Astrocyte (in vitro differentiated cells and primary cell): ENCODE measurements at regions not wholly inside any gene's neighbourhood (a gene's known extent, or its start where the extent isn't known, plus 50 kb on each side); places are given as distances from the start of the nearest gene placed in this dataset.

Experiments used
- DNase-seq: peaks from one replicate; pipeline ENCODE4 v3.0.0-alpha.2; 2010; ENCODE audit warnings: low read depth
- FAIRE-seq: peaks from 2 replicates; lab custom pipeline; 2011; peaks lifted over from hg19 to GRCh38; lab: Jason Lieb, UNC
- H2AFZ ChIP-seq: 2 replicates; pipeline ENCODE4 v1.6.0; 2012; ENCODE audit warnings: low read depth, low read length, inconsistent platforms
- H3K27ac ChIP-seq: 2 replicates; pipeline ENCODE4 v1.5.1; 2011; ENCODE audit warnings: low read depth, low read length, inconsistent platforms
- H3K27me3 ChIP-seq: 2 replicates; pipeline ENCODE4 v1.6.0; 2011; ENCODE audit warnings: low read length, inconsistent platforms; ENCODE audit not compliant: insufficient read depth
- H3K36me3 ChIP-seq: 2 replicates; pipeline ENCODE4 v1.5.1; 2011; ENCODE audit warnings: low read length, inconsistent platforms; ENCODE audit not compliant: insufficient read depth
- H3K4me1 ChIP-seq: 2 replicates; pipeline ENCODE4 v1.5.1; 2011; ENCODE audit warnings: low read length, inconsistent platforms; ENCODE audit not compliant: insufficient read depth
- H3K4me2 ChIP-seq: 2 replicates; pipeline ENCODE4 v1.6.0; 2012; ENCODE audit warnings: low read length, inconsistent platforms
- H3K4me3 ChIP-seq: 2 replicates; pipeline ENCODE4 v1.5.1; 2011; ENCODE audit warnings: low read depth, mild to moderate bottlenecking, low read length, inconsistent platforms; ENCODE audit not compliant: insufficient read depth
- H3K79me2 ChIP-seq: 2 replicates; pipeline ENCODE4 v1.6.0; 2012; ENCODE audit warnings: mild to moderate bottlenecking, low read length, inconsistent platforms; ENCODE audit not compliant: insufficient read depth
- H3K9ac ChIP-seq: 2 replicates; pipeline ENCODE4 v1.6.0; 2012; ENCODE audit warnings: mild to moderate bottlenecking, low read length, inconsistent platforms
- H3K9me3 ChIP-seq: 2 replicates; pipeline ENCODE4 v1.5.1; 2012; ENCODE audit warnings: low read depth, mild to moderate bottlenecking, low read length, inconsistent platforms; ENCODE audit not compliant: insufficient read depth
- H4K20me1 ChIP-seq: 2 replicates; pipeline ENCODE4 v1.6.0; 2012; ENCODE audit warnings: low read length, inconsistent platforms; ENCODE audit not compliant: insufficient read depth
- H3K27ac Mint-ChIP-seq: one replicate; pipeline ENCODE4 v1.8.0; 2021; ENCODE audit warnings: mild to moderate bottlenecking, mixed read lengths; ENCODE audit not compliant: unreplicated experiment
- H3K27me3 Mint-ChIP-seq: one replicate; pipeline ENCODE4 v1.8.0; 2021; ENCODE audit warnings: low read depth, mixed read lengths; ENCODE audit not compliant: unreplicated experiment
- H3K36me3 Mint-ChIP-seq: one replicate; pipeline ENCODE4 v1.8.0; 2021; ENCODE audit warnings: low read depth, mixed read lengths; ENCODE audit not compliant: unreplicated experiment
- H3K4me1 Mint-ChIP-seq: one replicate; pipeline ENCODE4 v1.8.0; 2021; ENCODE audit warnings: low read depth, mixed read lengths; ENCODE audit not compliant: unreplicated experiment
- H3K4me3 Mint-ChIP-seq: one replicate; pipeline ENCODE4 v1.8.0; 2021; ENCODE audit warnings: mild to moderate bottlenecking, moderate library complexity, mixed read lengths; ENCODE audit not compliant: unreplicated experiment
- H3K9me3 Mint-ChIP-seq: one replicate; pipeline ENCODE4 v1.8.0; 2021; ENCODE audit warnings: mild to moderate bottlenecking, mixed read lengths; ENCODE audit not compliant: unreplicated experiment
- EZH2 ChIP-seq: IDR thresholded peaks from 2 replicates; pipeline ENCODE4 v1.6.1; 2012; ENCODE audit warnings: mild to moderate bottlenecking, low read length, inconsistent platforms; ENCODE audit not compliant: insufficient read depth
- TF ChIP-seq, protein P1 (sequence below): IDR thresholded peaks from 2 replicates; pipeline ENCODE4 v1.5.1; 2011; ENCODE audit warnings: low read depth, mild to moderate bottlenecking, inconsistent platforms, low read length, moderate library complexity; ENCODE audit not compliant: insufficient read depth

GRCh38 chr2:8342407-8342806 lies 339.4 kb upstream of the ID2 start:
- H3K4me2 ChIP-seq, result no peak overlapping the region
- H3K27ac ChIP-seq, result no peak overlapping the region
- H2AFZ ChIP-seq, result no peak overlapping the region
- no peaks in the 10 kb centered on the region for H3K27me3 ChIP-seq
- Mint-ChIP-seq H3K4me1 (no peaks in the 10 kb centered on the region), H3K27ac (no peak overlapping the region), H3K4me3 (no peak overlapping the region), H3K36me3 (no peaks in the 10 kb centered on the region), H3K27me3 (peaks cover 11% of the 10 kb centered on the region), H3K9me3 (no peaks in the 10 kb centered on the region)
- FAIRE-seq (no peak), DNase-seq (no peak)
- TF ChIP-seq EZH2, result no peak
- TF ChIP-seq, protein P1, sequence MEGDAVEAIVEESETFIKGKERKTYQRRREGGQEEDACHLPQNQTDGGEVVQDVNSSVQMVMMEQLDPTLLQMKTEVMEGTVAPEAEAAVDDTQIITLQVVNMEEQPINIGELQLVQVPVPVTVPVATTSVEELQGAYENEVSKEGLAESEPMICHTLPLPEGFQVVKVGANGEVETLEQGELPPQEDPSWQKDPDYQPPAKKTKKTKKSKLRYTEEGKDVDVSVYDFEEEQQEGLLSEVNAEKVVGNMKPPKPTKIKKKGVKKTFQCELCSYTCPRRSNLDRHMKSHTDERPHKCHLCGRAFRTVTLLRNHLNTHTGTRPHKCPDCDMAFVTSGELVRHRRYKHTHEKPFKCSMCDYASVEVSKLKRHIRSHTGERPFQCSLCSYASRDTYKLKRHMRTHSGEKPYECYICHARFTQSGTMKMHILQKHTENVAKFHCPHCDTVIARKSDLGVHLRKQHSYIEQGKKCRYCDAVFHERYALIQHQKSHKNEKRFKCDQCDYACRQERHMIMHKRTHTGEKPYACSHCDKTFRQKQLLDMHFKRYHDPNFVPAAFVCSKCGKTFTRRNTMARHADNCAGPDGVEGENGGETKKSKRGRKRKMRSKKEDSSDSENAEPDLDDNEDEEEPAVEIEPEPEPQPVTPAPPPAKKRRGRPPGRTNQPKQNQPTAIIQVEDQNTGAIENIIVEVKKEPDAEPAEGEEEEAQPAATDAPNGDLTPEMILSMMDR, result no peak
- no peaks in the 10 kb centered on the region for H3K9me3 ChIP-seq
- H3K4me1 ChIP-seq, result no peaks in the 10 kb centered on the region
- no peaks in the 10 kb centered on the region for H3K79me2 ChIP-seq
- H3K4me3 ChIP-seq, result no peak overlapping the region
- H3K9ac ChIP-seq, result no peak overlapping the region
- H3K36me3 ChIP-seq, result no peaks in the 10 kb centered on the region
- H4K20me1 ChIP-seq, result no peaks in the 10 kb centered on the region

DNA sequence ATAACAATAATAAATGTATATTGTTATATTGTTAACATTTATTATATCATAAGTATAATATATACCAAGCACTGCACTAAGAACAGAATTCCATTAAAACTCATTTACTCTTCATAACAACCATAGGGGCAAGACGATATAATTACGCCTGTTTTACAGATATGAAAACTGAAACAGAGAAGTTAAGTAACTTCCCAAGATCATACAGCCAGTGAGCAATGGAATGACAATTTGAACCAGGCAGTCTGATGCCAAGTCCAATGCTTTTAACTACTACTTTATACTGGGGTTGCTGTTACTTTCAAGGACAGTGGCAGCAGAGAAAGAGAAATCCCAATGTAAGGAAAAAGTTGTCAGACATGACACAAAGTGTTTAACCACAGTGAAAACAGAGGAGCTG lies 338.8 kb upstream of the ID2 start:
- no peak overlapping the region for H3K27ac Mint-ChIP-seq
- Histone ChIP-seq H3K4me2 (no peak overlapping the region), H3K4me3 (no peak overlapping the region), H2AFZ (no peak overlapping the region), H4K20me1 (no peaks in the 10 kb centered on the region), H3K9ac (no peak overlapping the region), H3K4me1 (no peaks in the 10 kb centered on the region), H3K79me2 (no peaks in the 10 kb centered on the region), H3K36me3 (no peaks in the 10 kb centered on the region), H3K27me3 (no peaks in the 10 kb centered on the region), H3K27ac (no peak overlapping the region), H3K9me3 (no peaks in the 10 kb centered on the region)
- no peak for TF ChIP-seq EZH2
- TF ChIP-seq, protein P1, result no peak
- H3K9me3 Mint-ChIP-seq, result no peaks in the 10 kb centered on the region
- DNase-seq (no peak), FAIRE-seq (no peak)
- no peaks in the 10 kb centered on the region for H3K4me1 Mint-ChIP-seq
- no peak overlapping the region for H3K4me3 Mint-ChIP-seq
- H3K36me3 Mint-ChIP-seq, result no peaks in the 10 kb centered on the region
- peaks cover 12% of the 10 kb centered on the region for H3K27me3 Mint-ChIP-seq

DNA sequence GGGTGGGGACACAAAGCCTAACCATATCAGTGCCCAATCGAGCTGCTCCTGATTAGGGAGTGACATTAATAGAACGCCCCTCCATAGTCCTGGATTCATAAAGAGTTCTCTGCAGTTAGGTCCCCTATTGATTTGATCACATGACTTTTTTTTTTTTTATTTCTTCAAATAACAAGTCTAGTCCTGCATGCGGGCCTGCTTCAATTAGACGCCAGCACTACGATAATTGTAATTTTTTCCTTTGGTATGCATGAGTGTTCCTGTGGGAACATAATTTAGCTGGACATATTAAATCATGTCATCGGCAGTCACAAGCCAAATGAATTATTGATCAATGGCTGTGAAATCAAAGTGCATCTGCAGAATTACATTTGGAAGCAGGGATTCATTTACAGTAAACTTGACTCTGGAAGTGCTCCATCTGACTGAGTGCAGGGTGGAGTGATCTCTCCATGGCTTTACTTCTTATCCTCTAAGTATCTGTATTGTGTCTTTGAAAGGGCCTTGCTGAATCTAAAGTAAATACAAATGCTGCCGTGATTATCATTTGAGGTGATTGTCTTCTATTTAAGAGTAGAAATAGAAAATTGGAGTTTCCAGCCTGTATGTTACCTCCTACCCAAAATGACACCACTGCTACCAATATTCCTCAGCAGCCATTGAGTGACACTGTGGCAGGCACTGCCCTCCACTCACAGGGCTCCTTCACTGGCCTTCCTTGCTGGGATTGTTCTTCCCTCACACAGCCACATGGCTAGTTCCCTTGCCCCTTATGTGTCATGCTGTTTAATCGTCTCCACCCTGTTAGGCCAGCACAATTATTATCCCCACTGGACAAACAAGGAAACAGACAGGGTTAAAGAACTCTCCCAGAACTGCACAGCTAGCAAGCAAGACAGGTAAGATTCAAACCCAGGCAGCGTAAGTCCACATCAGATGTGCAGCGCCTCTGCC lies 337.4 kb upstream of the ID2 start:
- H3K79me2 ChIP-seq, result no peaks in the 10 kb centered on the region
- Mint-ChIP-seq H3K36me3 (no peaks in the 10 kb centered on the region), H3K4me3 (no peak overlapping the region), H3K27ac (no peak overlapping the region), H3K9me3 (no peaks in the 10 kb centered on the region), H3K4me1 (no peaks in the 10 kb centered on the region), H3K27me3 (peaks cover 20% of the 10 kb centered on the region)
- no peak overlapping the region for H3K9ac ChIP-seq
- H3K36me3 ChIP-seq, result no peaks in the 10 kb centered on the region
- TF ChIP-seq, protein P1, result no peak
- no peak for TF ChIP-seq EZH2
- H3K4me3 ChIP-seq, result no peak overlapping the region
- no peaks in the 10 kb centered on the region for H4K20me1 ChIP-seq
- no peak overlapping the region for H3K4me2 ChIP-seq
- DNase-seq (no peak), FAIRE-seq (no peak)
- H3K27ac ChIP-seq, result no peak overlapping the region
- no peak overlapping the region for H2AFZ ChIP-seq
- H3K27me3 ChIP-seq, result no peaks in the 10 kb centered on the region
- H3K9me3 ChIP-seq, result no peaks in the 10 kb centered on the region
- H3K4me1 ChIP-seq, result no peaks in the 10 kb centered on the region
